GM12878 (cell line): ENCODE measurements at regions not wholly inside any gene's neighbourhood (a gene's known extent, or its start where the extent isn't known, plus 50 kb on each side); places are given as distances from the start of the nearest gene placed in this dataset.

Experiments used
- ATAC-seq: fragments of 200-7000 bp; cut with Tn5 transposase; 3 replicates; pipeline ENCODE4 v1.9.1; 2020; ENCODE audit warnings: mild to moderate bottlenecking, moderate library complexity
- BruUV-seq: library from RNA; stranded (reverse); fragments of 400-500 nt; replicated peaks from 2 replicates; lab custom pipeline; 2021; lab: Mats Ljungman, UMichigan
- CTCF ChIA-PET: fragments of 300-600 bp; sonication (Branson Sonifier 250); formaldehyde crosslinking; extraction: SDS; loops from one replicate; lab custom pipeline; 2021; ENCODE audit warnings: inconsistent platforms; lab: Yijun Ruan, JAX
- POLR2A ChIA-PET: fragments of 350-600 bp; formaldehyde crosslinking; extraction: SDS; loops from one replicate; lab custom pipeline; 2021; ENCODE audit warnings: inconsistent platforms; lab: Charles Lee
- RAD21 ChIA-PET: fragments of 300-600 bp; sonication (Branson Sonifier 250); formaldehyde crosslinking; loops from one replicate; lab custom pipeline; 2023; ENCODE audit warnings: antibody characterized with exemption; ENCODE audit not compliant: unreplicated experiment; lab: Charles Lee
- SMC1A ChIA-PET: fragments of 300-600 bp; sonication (Branson Sonifier 250); formaldehyde crosslinking; loops from one replicate; lab custom pipeline; 2023; ENCODE audit not compliant: unreplicated experiment, uncharacterized antibody; lab: Charles Lee
- DNase-seq: peaks from one replicate; pipeline ENCODE4 v3.0.0-alpha.2; 2011; ENCODE audit warnings: low read depth, low spot score
- FAIRE-seq: peaks from 3 replicates; lab custom pipeline; 2011; peaks lifted over from hg19 to GRCh38; lab: Jason Lieb, UNC
- H2AFZ ChIP-seq: 2 replicates; pipeline ENCODE4 v1.6.0; 2011; ENCODE audit warnings: low read depth, low read length, control low read depth; ENCODE audit not compliant: control insufficient read depth
- H3K27ac ChIP-seq: 2 replicates; pipeline ENCODE4 v1.5.1; 2011; ENCODE audit warnings: control low read depth; ENCODE audit not compliant: control insufficient read depth, insufficient read depth
- H3K27me3 ChIP-seq, 2 experiments: replicated peaks in 1 of 2; 2 replicates each; pipeline versions ENCODE4 v1.6.0 to v1.6.1; 2011; ENCODE audit warnings: low read length in 1 of 2; ENCODE audit not compliant: control insufficient read depth in 2 of 2, insufficient read depth in 2 of 2
- H3K36me3 ChIP-seq, 2 experiments: 2 replicates each; pipeline ENCODE4 v1.5.1; 2011; ENCODE audit warnings: low read length in 1 of 2; ENCODE audit not compliant: control insufficient read depth in 2 of 2, insufficient read depth in 2 of 2
- H3K4me1 ChIP-seq: 2 replicates; pipeline ENCODE4 v1.6.1; 2011; ENCODE audit warnings: mild to moderate bottlenecking, low read length, moderate library complexity, mixed read lengths; ENCODE audit not compliant: control insufficient read depth, insufficient read depth
- H3K4me2 ChIP-seq: 2 replicates; pipeline ENCODE4 v1.6.0; 2011; ENCODE audit warnings: control low read depth; ENCODE audit not compliant: control insufficient read depth, insufficient read depth
- H3K4me3 ChIP-seq: fragments of 200-600 bp; sonication (generic); 2 replicates; pipeline ENCODE4 v1.5.1; 2016
- H3K79me2 ChIP-seq: 2 replicates; pipeline ENCODE4 v1.6.0; 2011; ENCODE audit warnings: low read length; ENCODE audit not compliant: control insufficient read depth, insufficient read depth
- H3K9ac ChIP-seq: 2 replicates; pipeline ENCODE4 v1.8.0; 2011; ENCODE audit warnings: low read length, control low read depth, mixed read lengths; ENCODE audit not compliant: control insufficient read depth, insufficient read depth
- H3K9me3 ChIP-seq: replicated peaks from 3 replicates; pipeline ENCODE4 v1.5.1; 2011; ENCODE audit warnings: mild to moderate bottlenecking, low read length; ENCODE audit not compliant: control insufficient read depth, insufficient read depth
- H4K20me1 ChIP-seq: 2 replicates; pipeline ENCODE4 v1.6.0; 2011; ENCODE audit not compliant: control insufficient read depth, insufficient read depth
- CEBPB ChIP-seq, 2 experiments: fragments of 150-350 bp in 1 of 2; IDR thresholded peaks; 2 replicates each; pipeline ENCODE4 v1.6.1; 2012 to 2014; ENCODE audit warnings: low read depth in 2 of 2, low read length in 2 of 2, borderline replicate concordance in 1 of 2, inconsistent platforms in 1 of 2
- IRF4 ChIP-seq: IDR thresholded peaks from 2 replicates; pipeline ENCODE4 v1.6.1; 2011; ENCODE audit warnings: low read depth, low read length
- LARP7 ChIP-seq: fragments of 450-650 bp; IDR thresholded peaks from 2 replicates; pipeline ENCODE4 v1.6.1; 2017; ENCODE audit warnings: mild to moderate bottlenecking
- MEF2A ChIP-seq: IDR thresholded peaks from 2 replicates; pipeline ENCODE4 v1.6.1; 2011; ENCODE audit warnings: low read depth, mild to moderate bottlenecking, low read length, moderate library complexity; ENCODE audit not compliant: insufficient read depth
- MXI1 ChIP-seq: fragments of 150-350 bp; IDR thresholded peaks from 2 replicates; pipeline ENCODE4 v1.6.1; 2011; ENCODE audit warnings: low read depth, mild to moderate bottlenecking, inconsistent platforms, low read length, improper control_type of control experiment
- NFIC ChIP-seq: IDR thresholded peaks from 2 replicates; pipeline ENCODE4 v1.6.1; 2012; ENCODE audit warnings: low read depth, mild to moderate bottlenecking, inconsistent platforms, low read length, moderate library complexity
- POLR2AphosphoS5 ChIP-seq: IDR thresholded peaks from 2 replicates; pipeline ENCODE4 v1.6.1; 2011; ENCODE audit warnings: mild to moderate bottlenecking, low read length, inconsistent platforms
- RBBP5 ChIP-seq: fragments of 200-600 bp; sonication (generic); conservative IDR thresholded peaks from 2 replicates; pipeline ENCODE4 v1.6.1; 2016
- RCOR1 ChIP-seq: conservative IDR thresholded peaks from 2 replicates; pipeline ENCODE4 v1.6.1; 2012; ENCODE audit warnings: low read depth, low read length, improper control_type of control experiment
- SP1 ChIP-seq: IDR thresholded peaks from one replicate; pipeline ENCODE4 v1.6.1; 2011; ENCODE audit warnings: low read depth, low read length
- SREBF1 ChIP-seq: IDR thresholded peaks from 2 replicates; pipeline ENCODE4 v1.6.1; 2012; ENCODE audit warnings: mild to moderate bottlenecking, low read length
- YY1 ChIP-seq: IDR thresholded peaks from 2 replicates; pipeline ENCODE4 v1.6.1; 2011; ENCODE audit warnings: low read depth, mild to moderate bottlenecking, low read length
- WGBS: methylation state at CpG from one replicate; pipeline ENCODE4 v1.1.6; 2016; ENCODE audit warnings: low lambda C conversion rate; ENCODE audit not compliant: insufficient replicate concordance, insufficient coverage; ENCODE audit errors: missing lambda C conversion rate; 5-methylcytosine and 5-hydroxymethylcytosine counted together
- in situ Hi-C: fragments of 300-500 bp; cut with MboI; formaldehyde crosslinking; loops from 9 replicates; pipeline ENCODE4 v1.14.3; 2018; ENCODE audit warnings: mixed read lengths
- intact Hi-C: fragments of 100-400 bp; cut with micrococcal nuclease; formaldehyde crosslinking; loops from one replicate; pipeline ENCODE4 v1.14.2; 2022; ENCODE audit not compliant: unreplicated experiment
- TF ChIP-seq, protein P1 (sequence below): fragments of 450-650 bp; formaldehyde crosslinking; IDR thresholded peaks from 2 replicates; pipeline ENCODE4 v1.4.0; 2020; ENCODE audit warnings: mild to moderate bottlenecking, moderate library complexity
- TF ChIP-seq, protein P2 (sequence below): fragments of 450-650 bp; IDR thresholded peaks from 2 replicates; pipeline ENCODE4 v1.6.1; 2018; ENCODE audit warnings: mild to moderate bottlenecking, low read depth, moderate library complexity; ENCODE audit not compliant: partially characterized antibody
- TF ChIP-seq, protein P3 (sequence below): fragments of 150-350 bp; IDR thresholded peaks from 2 replicates; pipeline ENCODE4 v1.6.1; 2014; ENCODE audit warnings: mild to moderate bottlenecking, low read depth, low read length
- TF ChIP-seq, protein P4 (sequence below): IDR thresholded peaks from 2 replicates; pipeline ENCODE4 v1.6.1; 2011; ENCODE audit warnings: mild to moderate bottlenecking, low read depth, low read length, moderate library complexity; ENCODE audit not compliant: insufficient replicate concordance

DNA sequence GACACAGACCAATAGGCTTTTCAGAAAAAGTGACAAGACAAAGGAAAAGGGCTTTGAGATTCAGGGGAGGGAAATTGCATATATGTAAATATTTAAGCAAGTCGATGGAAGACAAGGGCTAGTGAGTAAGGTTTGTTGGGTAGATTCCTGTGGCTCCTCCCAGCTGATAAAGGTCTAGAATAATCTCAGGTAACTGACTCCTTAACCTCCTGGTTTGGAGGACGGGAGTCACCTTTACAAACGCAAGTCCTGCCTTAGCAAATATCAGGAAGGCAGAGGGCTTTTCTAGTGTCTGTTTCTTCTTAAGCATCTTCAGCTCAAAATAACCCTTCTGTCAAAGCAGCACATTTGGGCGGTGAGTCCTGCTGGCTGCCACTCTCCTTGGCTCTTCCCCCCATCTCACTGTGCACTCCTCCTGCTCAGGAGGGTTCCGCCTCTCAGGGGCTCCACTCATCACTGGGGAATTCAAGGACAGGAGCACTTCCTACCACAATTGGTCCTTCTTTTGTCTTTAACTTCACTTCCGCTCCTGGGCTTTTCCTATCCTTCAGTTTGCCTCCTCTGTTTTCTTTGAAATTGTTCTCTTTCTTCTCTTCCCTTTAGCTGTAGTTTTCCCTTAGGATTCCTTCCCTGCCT is 496.3 kb upstream of the KLF6 start:
- ChIA-PET SMC1A (no interaction called here), CTCF (no interaction called here), RAD21 (no interaction called here), POLR2A (no interaction called here)
- peaks cover 0 to 2% of the 10 kb centered on the region in 2 experiments; a peak in 1 of 4 replicates for H3K27me3 ChIP-seq
- no peaks in the 10 kb centered on the region for H3K79me2 ChIP-seq
- no peak for ATAC-seq
- WGBS: 56% methylated on average over 6 of the region's 6 CpGs
- no peak overlapping the region for H2AFZ ChIP-seq
- in situ Hi-C loops (no loop called here), intact Hi-C loops (no loop called here)
- H3K4me1 ChIP-seq: no peaks in the 10 kb centered on the region
- TF ChIP-seq MEF2A (no peak), POLR2AphosphoS5 (no peak), MXI1 (no peak), LARP7 (no peak), RBBP5 (no peak), IRF4 (no peak), NFIC (no peak), CEBPB (IDR thresholded peaks at IDR 0.05; ENCODE audit: borderline replicate concordance in 1 of 2, low read depth in 2 of 2, low read length in 2 of 2) (no peak), SREBF1 (no peak), YY1 (no peak), RCOR1 (no peak), SP1 (no peak)
- TF ChIP-seq, protein P1, sequence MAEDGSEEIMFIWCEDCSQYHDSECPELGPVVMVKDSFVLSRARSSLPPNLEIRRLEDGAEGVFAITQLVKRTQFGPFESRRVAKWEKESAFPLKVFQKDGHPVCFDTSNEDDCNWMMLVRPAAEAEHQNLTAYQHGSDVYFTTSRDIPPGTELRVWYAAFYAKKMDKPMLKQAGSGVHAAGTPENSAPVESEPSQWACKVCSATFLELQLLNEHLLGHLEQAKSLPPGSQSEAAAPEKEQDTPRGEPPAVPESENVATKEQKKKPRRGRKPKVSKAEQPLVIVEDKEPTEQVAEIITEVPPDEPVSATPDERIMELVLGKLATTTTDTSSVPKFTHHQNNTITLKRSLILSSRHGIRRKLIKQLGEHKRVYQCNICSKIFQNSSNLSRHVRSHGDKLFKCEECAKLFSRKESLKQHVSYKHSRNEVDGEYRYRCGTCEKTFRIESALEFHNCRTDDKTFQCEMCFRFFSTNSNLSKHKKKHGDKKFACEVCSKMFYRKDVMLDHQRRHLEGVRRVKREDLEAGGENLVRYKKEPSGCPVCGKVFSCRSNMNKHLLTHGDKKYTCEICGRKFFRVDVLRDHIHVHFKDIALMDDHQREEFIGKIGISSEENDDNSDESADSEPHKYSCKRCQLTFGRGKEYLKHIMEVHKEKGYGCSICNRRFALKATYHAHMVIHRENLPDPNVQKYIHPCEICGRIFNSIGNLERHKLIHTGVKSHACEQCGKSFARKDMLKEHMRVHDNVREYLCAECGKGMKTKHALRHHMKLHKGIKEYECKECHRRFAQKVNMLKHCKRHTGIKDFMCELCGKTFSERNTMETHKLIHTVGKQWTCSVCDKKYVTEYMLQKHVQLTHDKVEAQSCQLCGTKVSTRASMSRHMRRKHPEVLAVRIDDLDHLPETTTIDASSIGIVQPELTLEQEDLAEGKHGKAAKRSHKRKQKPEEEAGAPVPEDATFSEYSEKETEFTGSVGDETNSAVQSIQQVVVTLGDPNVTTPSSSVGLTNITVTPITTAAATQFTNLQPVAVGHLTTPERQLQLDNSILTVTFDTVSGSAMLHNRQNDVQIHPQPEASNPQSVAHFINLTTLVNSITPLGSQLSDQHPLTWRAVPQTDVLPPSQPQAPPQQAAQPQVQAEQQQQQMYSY (CRISPR knock-in tag): no peak
- TF ChIP-seq, protein P2, sequence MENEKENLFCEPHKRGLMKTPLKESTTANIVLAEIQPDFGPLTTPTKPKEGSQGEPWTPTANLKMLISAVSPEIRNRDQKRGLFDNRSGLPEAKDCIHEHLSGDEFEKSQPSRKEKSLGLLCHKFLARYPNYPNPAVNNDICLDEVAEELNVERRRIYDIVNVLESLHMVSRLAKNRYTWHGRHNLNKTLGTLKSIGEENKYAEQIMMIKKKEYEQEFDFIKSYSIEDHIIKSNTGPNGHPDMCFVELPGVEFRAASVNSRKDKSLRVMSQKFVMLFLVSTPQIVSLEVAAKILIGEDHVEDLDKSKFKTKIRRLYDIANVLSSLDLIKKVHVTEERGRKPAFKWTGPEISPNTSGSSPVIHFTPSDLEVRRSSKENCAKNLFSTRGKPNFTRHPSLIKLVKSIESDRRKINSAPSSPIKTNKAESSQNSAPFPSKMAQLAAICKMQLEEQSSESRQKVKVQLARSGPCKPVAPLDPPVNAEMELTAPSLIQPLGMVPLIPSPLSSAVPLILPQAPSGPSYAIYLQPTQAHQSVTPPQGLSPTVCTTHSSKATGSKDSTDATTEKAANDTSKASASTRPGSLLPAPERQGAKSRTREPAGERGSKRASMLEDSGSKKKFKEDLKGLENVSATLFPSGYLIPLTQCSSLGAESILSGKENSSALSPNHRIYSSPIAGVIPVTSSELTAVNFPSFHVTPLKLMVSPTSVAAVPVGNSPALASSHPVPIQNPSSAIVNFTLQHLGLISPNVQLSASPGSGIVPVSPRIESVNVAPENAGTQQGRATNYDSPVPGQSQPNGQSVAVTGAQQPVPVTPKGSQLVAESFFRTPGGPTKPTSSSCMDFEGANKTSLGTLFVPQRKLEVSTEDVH: no peak
- TF ChIP-seq, protein P3, sequence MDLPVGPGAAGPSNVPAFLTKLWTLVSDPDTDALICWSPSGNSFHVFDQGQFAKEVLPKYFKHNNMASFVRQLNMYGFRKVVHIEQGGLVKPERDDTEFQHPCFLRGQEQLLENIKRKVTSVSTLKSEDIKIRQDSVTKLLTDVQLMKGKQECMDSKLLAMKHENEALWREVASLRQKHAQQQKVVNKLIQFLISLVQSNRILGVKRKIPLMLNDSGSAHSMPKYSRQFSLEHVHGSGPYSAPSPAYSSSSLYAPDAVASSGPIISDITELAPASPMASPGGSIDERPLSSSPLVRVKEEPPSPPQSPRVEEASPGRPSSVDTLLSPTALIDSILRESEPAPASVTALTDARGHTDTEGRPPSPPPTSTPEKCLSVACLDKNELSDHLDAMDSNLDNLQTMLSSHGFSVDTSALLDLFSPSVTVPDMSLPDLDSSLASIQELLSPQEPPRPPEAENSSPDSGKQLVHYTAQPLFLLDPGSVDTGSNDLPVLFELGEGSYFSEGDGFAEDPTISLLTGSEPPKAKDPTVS: no peak
- TF ChIP-seq, protein P4, sequence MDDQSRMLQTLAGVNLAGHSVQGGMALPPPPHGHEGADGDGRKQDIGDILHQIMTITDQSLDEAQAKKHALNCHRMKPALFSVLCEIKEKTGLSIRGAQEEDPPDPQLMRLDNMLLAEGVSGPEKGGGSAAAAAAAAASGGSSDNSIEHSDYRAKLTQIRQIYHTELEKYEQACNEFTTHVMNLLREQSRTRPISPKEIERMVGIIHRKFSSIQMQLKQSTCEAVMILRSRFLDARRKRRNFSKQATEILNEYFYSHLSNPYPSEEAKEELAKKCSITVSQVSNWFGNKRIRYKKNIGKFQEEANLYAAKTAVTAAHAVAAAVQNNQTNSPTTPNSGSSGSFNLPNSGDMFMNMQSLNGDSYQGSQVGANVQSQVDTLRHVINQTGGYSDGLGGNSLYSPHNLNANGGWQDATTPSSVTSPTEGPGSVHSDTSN: no peak
- no peak overlapping the region for H3K9ac ChIP-seq
- no peak overlapping the region for H3K4me3 ChIP-seq
- no TSS peak for BruUV-seq
- FAIRE-seq: no peak
- H4K20me1 ChIP-seq: no peaks in the 10 kb centered on the region
- H3K9me3 ChIP-seq: no peaks in the 10 kb centered on the region
- no peak overlapping the region for H3K4me2 ChIP-seq
- no peak for DNase-seq
- H3K27ac ChIP-seq: no peak overlapping the region
- H3K36me3 ChIP-seq: no peaks in the 10 kb centered on the region
